T47D (cell line): ENCODE measurements at regions not wholly inside any gene's neighbourhood (a gene's known extent, or its start where the extent isn't known, plus 50 kb on each side); places are given as distances from the start of the nearest gene placed in this dataset.

Experiments used
- DNase-seq, 2 experiments: peaks; one replicate each; pipeline versions ENCODE4 v3.0.0 to v3.0.0-alpha.2; 2011 to 2012; ENCODE audit warnings: low read depth in 1 of 2, low spot score in 1 of 2
- JUND ChIP-seq: IDR thresholded peaks from 2 replicates; pipeline ENCODE4 v1.6.1; 2012; ENCODE audit warnings: low read depth
- in situ Hi-C: cut with HindIII; loops from 2 replicates; pipeline ENCODE4 v1.10.0; 2016; ENCODE audit warnings: low sequenced_read_pairs, low pct_unique_long_range_greater_than_20kb

DNA sequence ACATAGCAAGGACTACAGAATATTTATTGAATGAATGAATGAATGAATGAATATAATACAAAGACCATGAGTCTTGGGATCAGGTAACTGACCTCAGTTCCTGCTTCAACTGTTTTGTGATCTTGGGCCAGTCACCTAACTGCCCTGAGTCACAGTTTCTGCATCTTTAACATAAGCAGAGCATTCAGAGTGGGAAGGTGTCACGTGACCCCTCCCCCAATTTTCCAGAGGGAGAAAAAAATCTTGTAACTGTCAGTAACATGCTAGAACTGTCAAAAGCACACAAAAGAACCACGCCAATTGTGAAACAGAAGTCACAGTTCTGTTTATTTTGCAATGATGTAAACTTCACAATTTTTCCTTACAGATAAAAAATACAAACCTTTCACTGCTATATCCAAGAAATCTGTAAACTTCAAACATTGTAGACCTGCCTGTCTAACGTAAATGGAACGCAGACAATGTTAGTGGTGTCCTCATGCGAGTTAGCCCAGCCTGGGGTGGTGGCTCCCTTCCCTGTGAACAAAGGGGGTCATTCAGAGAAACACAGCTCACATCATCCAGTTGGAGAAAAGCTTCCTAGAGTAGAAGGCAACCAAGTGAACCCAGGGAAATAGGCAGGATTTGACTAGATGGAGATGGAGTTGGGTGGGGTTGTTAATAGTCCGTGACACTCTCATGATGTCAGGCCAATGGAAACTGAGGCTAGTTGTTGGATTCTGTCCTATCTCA lies 211.8 kb upstream of the ZC3H12A start:
- in situ Hi-C loops: no loop called here
- DNase-seq: no peak
- TF ChIP-seq JUND: no peak

GRCh38 chr1:37265156-37265555 lies 209.2 kb upstream of the ZC3H12A start:
- in situ Hi-C loops: no loop called here
- TF ChIP-seq JUND: no peak
- no peak for DNase-seq

DNA sequence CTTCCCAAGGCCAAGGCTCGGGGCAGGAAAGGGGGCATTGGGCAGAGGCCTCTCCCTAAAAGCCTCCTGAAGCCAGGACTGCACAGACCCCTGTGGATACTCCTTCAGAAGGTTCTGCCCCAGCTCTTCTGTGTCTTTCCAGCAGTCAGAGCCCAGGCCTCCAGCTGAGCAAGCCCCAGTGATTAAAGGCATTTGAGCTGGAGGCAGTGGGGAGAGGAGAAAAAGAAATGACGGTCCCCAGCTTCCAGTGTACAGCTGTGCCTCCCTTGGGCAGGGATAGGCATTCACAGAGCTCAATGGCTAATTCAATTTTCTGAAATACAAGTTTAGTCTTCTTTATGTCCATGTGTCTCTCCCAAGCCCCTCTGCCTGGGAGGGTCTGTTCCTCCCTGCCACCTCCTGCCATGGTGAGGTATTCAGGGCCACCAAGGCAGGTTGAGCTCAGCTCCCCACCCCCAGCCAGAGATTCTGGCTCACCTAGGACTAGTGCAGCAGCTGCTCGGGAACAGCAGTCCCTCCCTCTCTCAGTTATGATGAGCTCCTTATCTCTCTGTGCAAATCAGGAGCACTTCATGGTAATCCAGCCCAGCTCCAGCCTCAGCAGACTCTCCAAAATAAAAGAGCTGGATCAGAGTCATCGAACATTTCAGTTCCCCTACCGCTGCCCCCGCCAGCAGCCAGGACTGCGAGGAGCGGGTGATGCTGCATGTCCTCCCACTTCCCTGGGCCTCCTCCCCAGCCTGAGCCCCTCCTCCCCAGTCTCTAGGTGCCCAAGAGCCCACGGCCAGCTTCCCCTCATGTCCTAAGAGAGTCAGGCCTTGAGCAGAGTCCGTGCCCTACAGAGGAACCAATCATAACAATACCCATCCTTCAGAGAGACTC lies 208.4 kb upstream of the ZC3H12A start:
- DNase-seq: no peak
- no peak for TF ChIP-seq JUND
- in situ Hi-C loops: no loop called here

DNA sequence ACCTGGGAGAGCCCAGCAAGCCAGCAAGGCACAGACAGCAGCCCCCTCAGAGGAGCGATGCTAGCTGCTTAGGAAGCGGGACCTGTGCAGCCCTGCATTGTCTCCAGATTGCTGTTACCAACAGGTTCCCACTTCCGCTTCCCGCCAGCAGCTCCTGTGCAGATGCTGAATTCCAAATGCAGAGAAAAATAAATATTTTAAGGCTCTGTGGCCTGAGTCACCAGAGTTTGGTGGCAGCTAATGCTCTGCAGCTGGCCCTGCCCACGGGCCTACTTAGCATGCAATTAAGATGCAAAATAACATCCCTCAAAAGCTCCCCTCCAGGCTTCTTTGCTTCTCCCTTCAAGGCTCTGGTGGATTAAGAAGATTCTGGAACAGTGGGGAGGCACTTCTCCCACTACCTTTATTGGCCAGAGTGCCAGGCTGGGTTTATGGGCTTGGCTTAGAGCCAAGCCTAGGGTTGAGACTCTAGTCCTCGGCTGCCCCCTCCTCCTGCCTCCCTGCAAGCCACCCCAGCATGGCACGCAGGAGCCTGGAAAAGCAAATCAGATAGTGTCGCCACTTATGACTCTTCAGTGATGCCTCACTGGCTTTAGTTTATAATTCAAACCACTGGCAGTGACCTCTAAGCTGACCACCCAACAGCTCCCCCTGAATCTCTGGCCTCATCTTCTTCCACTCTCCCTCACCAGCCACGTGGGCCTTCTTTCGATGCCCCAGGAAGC lies 207.1 kb upstream of the ZC3H12A start:
- in situ Hi-C loops: no loop called here
- no peak for TF ChIP-seq JUND

DNA sequence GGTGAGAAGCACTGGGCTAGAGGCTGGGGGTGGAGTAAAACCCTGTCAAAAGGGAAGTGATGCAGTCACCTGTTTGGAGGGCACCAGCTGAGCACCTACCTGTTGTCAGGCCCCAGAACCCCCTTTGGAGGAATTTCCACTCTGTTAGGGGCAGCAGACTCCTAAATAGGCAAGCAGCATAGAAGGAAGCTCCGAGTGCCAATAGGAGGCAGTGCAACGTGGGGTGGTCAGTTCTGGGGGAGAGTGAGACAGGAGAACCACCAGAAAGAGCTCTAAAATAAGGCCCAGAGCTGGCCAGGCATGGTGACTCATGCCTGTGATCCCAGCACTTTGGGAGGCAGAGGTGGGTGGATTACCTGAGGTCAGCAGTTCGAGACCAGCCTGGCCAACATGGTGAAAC lies 203.7 kb upstream of the ZC3H12A start:
- in situ Hi-C loops: no loop called here
- TF ChIP-seq JUND: no peak
- no peak for DNase-seq

More for the DNA sequence above, 207.1 kb upstream of the ZC3H12A start:
- no peak for DNase-seq

GRCh38 chr1:37272626-37273025 lies 201.8 kb upstream of the ZC3H12A start:
- in situ Hi-C loops: no loop called here
- DNase-seq: no peak
- TF ChIP-seq JUND: no peak

DNA sequence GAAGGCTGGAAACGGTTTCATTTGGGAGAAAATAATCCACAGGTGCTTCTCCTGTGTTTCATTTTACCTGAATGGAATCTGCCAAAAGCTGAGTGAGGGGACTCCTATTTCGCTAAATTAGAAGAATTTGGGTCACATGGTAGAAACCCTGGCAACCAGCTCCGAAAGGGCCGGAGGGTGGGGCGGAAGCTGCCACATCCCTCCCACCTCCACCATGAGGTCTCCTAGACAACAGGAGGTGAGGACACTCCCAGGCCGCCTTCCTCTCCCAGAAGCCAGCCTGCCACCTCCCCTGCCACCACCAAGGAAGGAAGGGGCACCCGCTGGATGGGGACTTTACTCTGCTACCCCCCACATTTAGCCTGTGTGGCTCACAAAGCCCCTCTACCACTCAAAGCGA lies 199.9 kb upstream of the ZC3H12A start:
- in situ Hi-C loops: no loop called here
- DNase-seq: no peak
- no peak for TF ChIP-seq JUND

DNA sequence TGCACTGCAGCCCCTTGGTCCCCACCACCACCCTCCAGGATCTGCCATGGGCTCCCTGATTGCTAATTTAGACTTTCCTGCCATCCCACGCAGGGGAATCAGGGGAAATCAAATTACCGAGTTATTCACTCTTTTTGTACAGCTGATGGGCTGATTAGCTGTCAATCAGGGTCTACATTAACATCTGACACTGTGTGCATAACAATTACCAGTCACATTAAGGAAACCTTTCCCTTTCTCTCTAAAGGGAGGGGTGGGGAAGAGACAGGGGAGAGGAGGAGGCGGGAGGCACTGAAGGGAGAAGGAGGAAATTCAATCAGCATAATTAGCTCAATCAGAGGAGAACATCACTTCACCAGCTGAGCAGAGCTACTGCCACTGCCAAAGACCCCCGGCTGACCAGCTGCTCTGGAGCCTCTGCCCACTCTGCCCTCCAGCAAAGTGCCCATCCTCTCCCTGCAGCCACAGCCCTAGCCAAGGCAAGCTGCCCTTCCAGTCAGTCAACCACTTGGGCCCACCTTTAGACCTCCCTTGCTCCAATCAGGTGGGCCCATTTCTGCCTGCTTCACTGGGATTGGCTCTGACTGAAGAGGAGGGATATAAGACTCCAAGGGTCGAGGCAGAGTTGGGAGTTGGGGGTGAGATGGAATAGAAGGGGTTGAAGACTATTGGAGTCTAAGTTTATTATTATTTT lies 199.3 kb upstream of the ZC3H12A start:
- DNase-seq: peak in 1 of 2 experiments; percentile 13
- in situ Hi-C loops: no loop called here
- TF ChIP-seq JUND: no peak

- in situ Hi-C loops: no loop called here
- TF ChIP-seq JUND: no peak
- DNase-seq: no peak
Observed at GRCh38 chr1:37277366-37277765, 197.0 kb upstream of the ZC3H12A start.

GRCh38 chr1:37281354-37281753 lies 193.0 kb upstream of the ZC3H12A start:
- in situ Hi-C loops: no loop called here
- TF ChIP-seq JUND: no peak
- DNase-seq: no peak

DNA sequence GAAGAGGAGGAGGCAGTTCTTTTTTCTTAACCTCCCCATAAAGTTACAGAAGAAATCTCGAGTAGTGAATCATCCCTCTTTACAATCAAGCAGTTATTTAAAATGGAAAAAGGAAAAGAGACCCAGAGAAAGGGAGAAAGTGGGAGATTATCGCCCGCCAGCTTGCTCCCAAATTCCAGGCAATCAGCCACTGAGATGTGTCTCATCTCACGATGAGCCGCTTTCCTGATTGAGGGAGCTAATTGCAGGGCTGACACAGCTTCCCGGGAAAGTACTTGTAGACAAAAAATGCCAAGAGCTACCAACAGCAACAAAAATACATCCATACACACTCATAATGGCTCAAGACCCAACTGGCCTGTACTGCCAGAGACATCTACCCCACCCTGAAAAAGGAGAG lies 191.6 kb upstream of the ZC3H12A start:
- no peak for TF ChIP-seq JUND
- in situ Hi-C loops: no loop called here
- no peak for DNase-seq

- no peak for DNase-seq
- no peak for TF ChIP-seq JUND
- in situ Hi-C loops: no loop called here
Observed at GRCh38 chr1:37284053-37284452, 190.3 kb upstream of the ZC3H12A start.

DNA sequence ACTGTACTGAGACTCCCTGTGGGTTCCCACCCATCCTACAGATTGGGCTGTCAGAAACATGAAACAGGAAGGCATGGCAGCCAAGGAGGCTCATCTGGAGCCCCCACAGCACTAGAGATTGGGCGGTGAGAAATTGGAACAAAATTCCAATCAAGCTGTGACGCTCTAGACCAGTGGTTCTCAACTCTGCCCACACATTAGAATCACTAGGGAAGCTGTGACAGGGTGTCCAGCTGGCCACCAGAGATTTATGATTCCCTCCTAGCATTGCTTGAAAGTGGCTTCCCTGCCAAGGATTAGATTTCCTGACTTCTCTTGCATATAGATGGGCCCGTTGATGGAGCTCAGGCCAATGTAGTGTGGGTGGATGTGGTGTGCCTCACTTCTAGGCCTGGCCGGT lies 187.5 kb upstream of the ZC3H12A start:
- no peak for DNase-seq
- in situ Hi-C loops: no loop called here

More for the DNA sequence above, 187.5 kb upstream of the ZC3H12A start:
- TF ChIP-seq JUND: no peak
